ENCODE measurements at regions not wholly inside any gene's neighbourhood (a gene's known extent, or its start where the extent isn't known, plus 50 kb on each side); places are given as distances from the start of the nearest gene placed in this dataset.
"Not testable (repeated sequence)": the region's sequence is repeated elsewhere in the genome, so short reads cannot be mapped to it uniquely, and the experiment has no call there.

- H3K9me3 ChIP-seq (ENCODE audit: control insufficient read depth, insufficient read depth, low read depth, low read length); CTCF ChIA-PET; POLR2A ChIA-PET; H3K4me3 ChIP-seq (ENCODE audit: low read depth, low read length); H3K36me3 ChIP-seq (ENCODE audit: control insufficient read depth in 2 of 2, insufficient read depth in 1 of 2, low read length in 2 of 2); H3K4me1 ChIP-seq (ENCODE audit: control insufficient read depth, insufficient read depth, low read length); H3K27ac ChIP-seq (ENCODE audit: extremely low read depth, low read depth, low read length): not testable (repeated sequence)
Observed at GRCh38 chr1:164006186-164006585, 552.8 kb upstream of the PBX1 start.

GRCh38 chr1:164006621-164007020 is 552.4 kb upstream of the PBX1 start:
- no peaks in the 10 kb centered on the region for H3K36me3 ChIP-seq (ENCODE audit: control insufficient read depth in 2 of 2, insufficient read depth in 1 of 2, low read length in 2 of 2)
- H3K4me3 ChIP-seq (ENCODE audit: low read depth, low read length): no peak overlapping the region
- TF ChIP-seq ZFP69B (tag by site-specific recombination; IDR thresholded peaks at IDR 0.05): no peak
- TF ChIP-seq SP3 (tag by site-specific recombination; IDR thresholded peaks at IDR 0.05): no peak
- no peak for TF ChIP-seq ZNF549 (tag by site-specific recombination; IDR thresholded peaks at IDR 0.05)
- no peak for TF ChIP-seq ZNF2 (tag by site-specific recombination; IDR thresholded peaks at IDR 0.05)
- no peak for TF ChIP-seq ZNF843 (tag by site-specific recombination; IDR thresholded peaks at IDR 0.05)
- no peak for TF ChIP-seq ZBTB6 (tag by site-specific recombination; IDR thresholded peaks at IDR 0.05)
- no peak for TF ChIP-seq ZSCAN16 (tag by site-specific recombination; IDR thresholded peaks at IDR 0.05)
- no peak for TF ChIP-seq ZBTB20 (tag by site-specific recombination; IDR thresholded peaks at IDR 0.05)
- no peak for TF ChIP-seq ZNF76 (tag by site-specific recombination; IDR thresholded peaks at IDR 0.05; ENCODE audit: borderline replicate concordance, low read depth)
- TF ChIP-seq GLIS2 (tag by site-specific recombination; IDR thresholded peaks at IDR 0.05): no peak
- TF ChIP-seq ZNF785 (tag by site-specific recombination; IDR thresholded peaks at IDR 0.05): no peak
- TF ChIP-seq CTCF (tag by site-specific recombination; IDR thresholded peaks at IDR 0.05): no peak
- TF ChIP-seq ZNF416 (tag by site-specific recombination; IDR thresholded peaks at IDR 0.05): no peak
- ChIA-PET POLR2A (no interaction called here), CTCF (no interaction called here)
- no peaks in the 10 kb centered on the region; the same call in 1 of the 2 replicates for H3K9me3 ChIP-seq (ENCODE audit: control insufficient read depth, insufficient read depth, low read depth, low read length)
- H3K4me1 ChIP-seq (ENCODE audit: control insufficient read depth, insufficient read depth, low read length): no peaks in the 10 kb centered on the region
- H3K27ac ChIP-seq (ENCODE audit: extremely low read depth, low read depth, low read length): no peak overlapping the region

- H3K36me3 ChIP-seq (ENCODE audit: control insufficient read depth in 2 of 2, insufficient read depth in 1 of 2, low read length in 2 of 2): no peaks in the 10 kb centered on the region
- no peaks in the 10 kb centered on the region for H3K4me1 ChIP-seq (ENCODE audit: control insufficient read depth, insufficient read depth, low read length)
- TF ChIP-seq ZNF394 (tag by site-specific recombination; IDR thresholded peaks at IDR 0.05; ENCODE audit: borderline replicate concordance): no peak
- no peak for TF ChIP-seq BCL11A (tag by site-specific recombination; IDR thresholded peaks at IDR 0.05; ENCODE audit: low read depth)
- no peak for TF ChIP-seq ZNF211 (tag by site-specific recombination; IDR thresholded peaks at IDR 0.05; ENCODE audit: low read depth)
- TF ChIP-seq ZBTB7A (tag by site-specific recombination; IDR thresholded peaks at IDR 0.05; ENCODE audit: low read depth): no peak
- TF ChIP-seq ZXDB (tag by site-specific recombination; IDR thresholded peaks at IDR 0.05): no peak
- TF ChIP-seq MYNN (tag by site-specific recombination; IDR thresholded peaks at IDR 0.05; ENCODE audit: borderline replicate concordance): no peak
- TF ChIP-seq ZBTB20 (tag by site-specific recombination; IDR thresholded peaks at IDR 0.05): no peak
- TF ChIP-seq ZIC2 (tag by site-specific recombination; IDR thresholded peaks at IDR 0.05): no peak
- TF ChIP-seq ZNF658 (tag by site-specific recombination; IDR thresholded peaks at IDR 0.05): no peak
- no peak for TF ChIP-seq ZNF473 (tag by site-specific recombination; IDR thresholded peaks at IDR 0.05)
- ChIA-PET POLR2A (no interaction called here), CTCF (interaction anchor here (1.1 kb wide), 1 partner anchor 481 kb away, joined by 3 read pairs; no protein-coding TSS in a partner anchor)
- H3K9me3 ChIP-seq (ENCODE audit: control insufficient read depth, insufficient read depth, low read depth, low read length): no peaks in the 10 kb centered on the region
- H3K27ac ChIP-seq (ENCODE audit: extremely low read depth, low read depth, low read length): no peak overlapping the region
- no peak overlapping the region for H3K4me3 ChIP-seq (ENCODE audit: low read depth, low read length)
Observed at GRCh38 chr1:164017239-164017638, 541.7 kb upstream of the PBX1 start.

Measured in HEK293 (cell line).